HT1080 (cell line): ENCODE measurements at regions not wholly inside any gene's neighbourhood (a gene's known extent, or its start where the extent isn't known, plus 50 kb on each side); places are given as distances from the start of the nearest gene placed in this dataset.

ENCODE experiments used
- DNase-seq: peaks from one replicate; pipeline ENCODE4 v3.0.0-alpha.2; 2015; ENCODE audit warnings: low read depth

- DNase-seq, result no peak
These were observed 51.0 kb upstream of the VEGFC start for GRCh38 chr4:176843710-176844109.

GRCh38 chr4:176844448-176844847, 51.7 kb upstream of the VEGFC start:
- no peak for DNase-seq

GRCh38 chr4:176845636-176846035, 52.9 kb upstream of the VEGFC start:
- DNase-seq, result no peak

GRCh38 chr4:176849076-176849475, 56.4 kb upstream of the VEGFC start:
- no peak for DNase-seq

- no peak for DNase-seq
These were observed 57.7 kb upstream of the VEGFC start for GRCh38 chr4:176850436-176850835.

GRCh38 chr4:176856421-176856820, 63.7 kb upstream of the VEGFC start:
- DNase-seq, result no peak

- no peak for DNase-seq
These were observed 66.1 kb upstream of the VEGFC start for GRCh38 chr4:176858839-176859238.

GRCh38 chr4:176864238-176864637, 71.5 kb upstream of the VEGFC start:
- no peak for DNase-seq

- no peak for DNase-seq
These were observed 76.0 kb upstream of the VEGFC start for GRCh38 chr4:176868676-176869075.

GRCh38 chr4:176872461-176872860, 79.7 kb upstream of the VEGFC start:
- DNase-seq, result no peak

- no peak for DNase-seq
These were observed 82.2 kb upstream of the VEGFC start for GRCh38 chr4:176874721-176875445.

GRCh38 chr4:176875446-176875930, 82.8 kb upstream of the VEGFC start:
- no peak for DNase-seq

GRCh38 chr4:176879380-176880116, 86.8 kb upstream of the VEGFC start:
- no peak for DNase-seq

- DNase-seq, result peak; percentile 21
These were observed 89.5 kb upstream of the VEGFC start for GRCh38 chr4:176882206-176882605.

- DNase-seq, result peak; percentile 64
These were observed 90.4 kb upstream of the VEGFC start for GRCh38 chr4:176883108-176883550.

- peak; percentile 97 for DNase-seq
These were observed 91.1 kb upstream of the VEGFC start for GRCh38 chr4:176883681-176884418.

- DNase-seq, result no peak
These were observed 92.5 kb upstream of the VEGFC start for GRCh38 chr4:176885224-176885623.

GRCh38 chr4:176886135-176886534, 93.4 kb upstream of the VEGFC start:
- no peak for DNase-seq

- no peak for DNase-seq
These were observed 97.1 kb upstream of the VEGFC start for GRCh38 chr4:176889776-176890175.

- DNase-seq, result no peak
These were observed 101.8 kb upstream of the VEGFC start for GRCh38 chr4:176894498-176894897.

- no peak for DNase-seq
These were observed 103.5 kb upstream of the VEGFC start for GRCh38 chr4:176896211-176896610.

- DNase-seq, result no peak
These were observed 104.5 kb upstream of the VEGFC start for GRCh38 chr4:176897226-176897625.
